WTC11 (cell line): ENCODE measurements at regions not wholly inside any gene's neighbourhood (a gene's known extent, or its start where the extent isn't known, plus 50 kb on each side); places are given as distances from the start of the nearest gene placed in this dataset.

Experiments used
- AFF4 ChIP-seq: sonication (generic); formaldehyde crosslinking; IDR thresholded peaks from 2 replicates; pipeline ENCODE4 v1.8.1; 2023; ENCODE audit warnings: mild to moderate bottlenecking, missing genetic modification reagents, borderline replicate concordance
- ARID4B ChIP-seq: sonication (generic); formaldehyde crosslinking; IDR thresholded peaks from 2 replicates; pipeline ENCODE4 v1.8.0; 2023; ENCODE audit warnings: missing genetic modification reagents, mild to moderate bottlenecking, borderline replicate concordance
- ATF2 ChIP-seq: sonication (generic); formaldehyde crosslinking; IDR thresholded peaks from 2 replicates; pipeline ENCODE4 v1.8.1; 2022; ENCODE audit warnings: low read depth, missing genetic modification reagents, borderline replicate concordance
- CBFB ChIP-seq: sonication (generic); formaldehyde crosslinking; IDR thresholded peaks from 2 replicates; pipeline ENCODE4 v1.8.1; 2022; ENCODE audit warnings: mild to moderate bottlenecking, low read depth, missing genetic modification reagents
- CREB1 ChIP-seq: sonication (generic); formaldehyde crosslinking; IDR thresholded peaks from 2 replicates; pipeline ENCODE4 v1.8.0; 2023; ENCODE audit warnings: mild to moderate bottlenecking, missing genetic modification reagents
- E2F4 ChIP-seq: sonication (generic); formaldehyde crosslinking; IDR thresholded peaks from 2 replicates; pipeline ENCODE4 v1.8.1; 2022; ENCODE audit warnings: low read depth, mild to moderate bottlenecking, moderate library complexity, missing genetic modification reagents, borderline replicate concordance
- ELF4 ChIP-seq: sonication (generic); formaldehyde crosslinking; IDR thresholded peaks from 2 replicates; pipeline ENCODE4 v1.8.1; 2022; ENCODE audit warnings: low read depth, mild to moderate bottlenecking, moderate library complexity, missing genetic modification reagents
- ETV6 ChIP-seq: sonication (generic); formaldehyde crosslinking; IDR thresholded peaks from 2 replicates; pipeline ENCODE4 v1.8.1; 2022; ENCODE audit warnings: mild to moderate bottlenecking, missing genetic modification reagents
- FOXJ3 ChIP-seq: sonication (generic); formaldehyde crosslinking; IDR thresholded peaks from 2 replicates; pipeline ENCODE4 v1.9.0; 2021; ENCODE audit warnings: missing genetic modification reagents, mild to moderate bottlenecking, borderline replicate concordance
- FOXP1 ChIP-seq: sonication (generic); formaldehyde crosslinking; IDR thresholded peaks from 2 replicates; pipeline ENCODE4 v1.8.0; 2022; ENCODE audit warnings: missing genetic modification reagents, mild to moderate bottlenecking, moderate library complexity, borderline replicate concordance
- HMGA2 ChIP-seq: fragments of 250-450 bp; sonication (Bioruptor Pico); IDR thresholded peaks from 2 replicates; pipeline ENCODE4 v1.4.0; 2021; ENCODE audit warnings: mild to moderate bottlenecking, moderate library complexity
- HMGXB4 ChIP-seq: sonication (generic); formaldehyde crosslinking; IDR thresholded peaks from 2 replicates; pipeline ENCODE4 v1.8.1; 2023; ENCODE audit warnings: mild to moderate bottlenecking, moderate library complexity, missing genetic modification reagents
- JUN ChIP-seq: sonication (generic); formaldehyde crosslinking; IDR thresholded peaks from 2 replicates; pipeline ENCODE4 v1.8.0; 2023; ENCODE audit warnings: mild to moderate bottlenecking, missing genetic modification reagents
- OVOL2 ChIP-seq: fragments of 250-450 bp; sonication (Bioruptor Pico); IDR thresholded peaks from 2 replicates; pipeline ENCODE4 v1.9.0; 2021; ENCODE audit warnings: mild to moderate bottlenecking, borderline replicate concordance
- PREB ChIP-seq: sonication (generic); formaldehyde crosslinking; IDR thresholded peaks from 2 replicates; pipeline ENCODE4 v1.8.1; 2022; ENCODE audit warnings: mild to moderate bottlenecking, missing genetic modification reagents, moderate library complexity, borderline replicate concordance
- RORB ChIP-seq: fragments of 250-450 bp; sonication (Bioruptor Pico); IDR thresholded peaks from 2 replicates; pipeline ENCODE4 v1.9.0; 2021; ENCODE audit warnings: mild to moderate bottlenecking
- ZNF219 ChIP-seq: sonication (generic); formaldehyde crosslinking; IDR thresholded peaks from 2 replicates; pipeline ENCODE4 v1.8.0; 2023; ENCODE audit warnings: missing genetic modification reagents, mild to moderate bottlenecking, borderline replicate concordance
- ZNF232 ChIP-seq: sonication (generic); formaldehyde crosslinking; IDR thresholded peaks from 2 replicates; pipeline ENCODE4 v1.8.0; 2022; ENCODE audit warnings: mild to moderate bottlenecking, missing genetic modification reagents
- ZNF532 ChIP-seq: fragments of 250-450 bp; sonication (Bioruptor Pico); IDR thresholded peaks from 2 replicates; pipeline ENCODE4 v1.9.0; 2021; ENCODE audit warnings: mild to moderate bottlenecking, borderline replicate concordance

- peak; percentile 51; the same call in 1 of the 2 replicates for TF ChIP-seq HMGXB4
- no peak for TF ChIP-seq ARID4B
- TF ChIP-seq CREB1: no peak
- 0 out of 2 replicates have a peak, but pooled peaks have one; percentile 10 for TF ChIP-seq PREB (CRISPR knock-in tag)
- TF ChIP-seq ATF2 (CRISPR knock-in tag): no peak
- no peak for TF ChIP-seq ZNF532
- TF ChIP-seq RORB: no peak
- TF ChIP-seq AFF4: no peak
- TF ChIP-seq OVOL2 (CRISPR knock-in tag): no peak
- no peak for TF ChIP-seq FOXJ3 (CRISPR knock-in tag)
- 0 out of 2 replicates have a peak, but pooled peaks have one; percentile 20 for TF ChIP-seq ETV6 (CRISPR knock-in tag)
- TF ChIP-seq JUN (CRISPR knock-in tag): no peak
- TF ChIP-seq ELF4 (CRISPR knock-in tag): no peak
- no peak for TF ChIP-seq CBFB (CRISPR knock-in tag)
- no peak for TF ChIP-seq ZNF232 (CRISPR knock-in tag)
- no peak for TF ChIP-seq ZNF219 (CRISPR knock-in tag)
- no peak for TF ChIP-seq E2F4 (CRISPR knock-in tag)
- TF ChIP-seq FOXP1: no peak
- peak; percentile 64; the same call in 1 of the 2 replicates for TF ChIP-seq HMGA2 (CRISPR knock-in tag)
Measured at GRCh38 chr6:27791182-27791943, 120.8 kb downstream of the OR2B2 start (continued).
